SKM-1 (cell line): ENCODE measurements at regions not wholly inside any gene's neighbourhood (a gene's known extent, or its start where the extent isn't known, plus 50 kb on each side); places are given as distances from the start of the nearest gene placed in this dataset.
"Not testable (repeated sequence)": the region's sequence is repeated elsewhere in the genome, so short reads cannot be mapped to it uniquely, and the experiment has no call there.

Experiments
- DNase-seq: peaks from one replicate; lab custom pipeline; 2025; ENCODE audit not compliant: unreplicated experiment; lab: John Stamatoyannopoulos, UW

GRCh38 chr5:113719549-113719948, 206.1 kb downstream of the YTHDC2 start:
- no peak for DNase-seq

GRCh38 chr5:113721171-113721570, 207.7 kb downstream of the YTHDC2 start:
- DNase-seq: no peak

- no peak for DNase-seq
These were observed 209.5 kb downstream of the YTHDC2 start for GRCh38 chr5:113723021-113723420.

- no peak for DNase-seq
These were observed 222.3 kb downstream of the YTHDC2 start for GRCh38 chr5:113735751-113736150.

GRCh38 chr5:113742176-113742575, 228.7 kb downstream of the YTHDC2 start:
- no peak for DNase-seq

GRCh38 chr5:113742639-113743038, 229.1 kb downstream of the YTHDC2 start:
- no peak for DNase-seq

GRCh38 chr5:113748403-113748802, 234.9 kb downstream of the YTHDC2 start:
- no peak for DNase-seq

GRCh38 chr5:113749334-113749733, 235.8 kb downstream of the YTHDC2 start:
- DNase-seq: no peak

- not testable (repeated sequence) for DNase-seq
These were observed 239.7 kb downstream of the YTHDC2 start for GRCh38 chr5:113753182-113753581.

- no peak for DNase-seq
These were observed 242.0 kb downstream of the YTHDC2 start for GRCh38 chr5:113755516-113755915.

- no peak for DNase-seq
These were observed 244.0 kb downstream of the YTHDC2 start for GRCh38 chr5:113757508-113757907.

GRCh38 chr5:113759505-113759904, 246.0 kb downstream of the YTHDC2 start:
- DNase-seq: no peak

GRCh38 chr5:113760486-113760885, 247.0 kb downstream of the YTHDC2 start:
- no peak for DNase-seq

GRCh38 chr5:113761594-113761993, 248.1 kb downstream of the YTHDC2 start:
- DNase-seq: no peak

- no peak for DNase-seq
These were observed 250.9 kb downstream of the YTHDC2 start for GRCh38 chr5:113764382-113764781.

- DNase-seq: not testable (repeated sequence)
These were observed 253.3 kb downstream of the YTHDC2 start for GRCh38 chr5:113766827-113767226.

GRCh38 chr5:113770648-113771047, 257.2 kb downstream of the YTHDC2 start:
- DNase-seq: no peak

- DNase-seq: no peak
These were observed 258.0 kb downstream of the YTHDC2 start for GRCh38 chr5:113771483-113771882.

GRCh38 chr5:113776168-113776567, 262.7 kb downstream of the YTHDC2 start:
- DNase-seq: no peak

- no peak for DNase-seq
These were observed 263.5 kb downstream of the YTHDC2 start for GRCh38 chr5:113776832-113777525.

- DNase-seq: no peak
These were observed 264.7 kb downstream of the YTHDC2 start for GRCh38 chr5:113778147-113778546.

GRCh38 chr5:113788141-113788655, 274.7 kb downstream of the YTHDC2 start:
- no peak for DNase-seq

GRCh38 chr5:113789769-113790168, 276.3 kb downstream of the YTHDC2 start:
- DNase-seq: no peak
